ENCODE measurements at regions not wholly inside any gene's neighbourhood (a gene's known extent, or its start where the extent isn't known, plus 50 kb on each side); places are given as distances from the start of the nearest gene placed in this dataset.
"Not testable (repeated sequence)": the region's sequence is repeated elsewhere in the genome, so short reads cannot be mapped to it uniquely, and the experiment has no call there.

DNA sequence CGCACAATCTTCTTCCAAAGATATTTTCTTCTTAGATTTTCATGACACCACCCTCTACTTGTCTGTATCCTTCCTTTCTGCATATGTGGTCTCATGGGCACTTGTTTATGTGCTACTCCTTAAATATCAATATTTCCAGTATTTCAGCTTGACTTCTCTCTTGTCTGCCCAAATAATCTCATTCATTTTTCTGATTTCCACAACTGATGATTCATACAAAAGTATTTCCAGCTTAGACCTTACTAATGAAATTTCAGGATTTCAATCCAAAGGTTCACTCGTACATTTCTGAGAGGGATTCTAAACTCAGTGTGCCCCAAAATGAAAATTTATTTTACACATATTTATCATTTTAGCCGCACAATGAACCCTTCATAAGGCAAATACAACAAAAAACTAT, 928.9 kb upstream of the C9orf72 start:
- FAIRE-seq: no peak
- no peak for DNase-seq (ENCODE audit: insufficient read length, low spot score)
- TF ChIP-seq, protein P1, sequence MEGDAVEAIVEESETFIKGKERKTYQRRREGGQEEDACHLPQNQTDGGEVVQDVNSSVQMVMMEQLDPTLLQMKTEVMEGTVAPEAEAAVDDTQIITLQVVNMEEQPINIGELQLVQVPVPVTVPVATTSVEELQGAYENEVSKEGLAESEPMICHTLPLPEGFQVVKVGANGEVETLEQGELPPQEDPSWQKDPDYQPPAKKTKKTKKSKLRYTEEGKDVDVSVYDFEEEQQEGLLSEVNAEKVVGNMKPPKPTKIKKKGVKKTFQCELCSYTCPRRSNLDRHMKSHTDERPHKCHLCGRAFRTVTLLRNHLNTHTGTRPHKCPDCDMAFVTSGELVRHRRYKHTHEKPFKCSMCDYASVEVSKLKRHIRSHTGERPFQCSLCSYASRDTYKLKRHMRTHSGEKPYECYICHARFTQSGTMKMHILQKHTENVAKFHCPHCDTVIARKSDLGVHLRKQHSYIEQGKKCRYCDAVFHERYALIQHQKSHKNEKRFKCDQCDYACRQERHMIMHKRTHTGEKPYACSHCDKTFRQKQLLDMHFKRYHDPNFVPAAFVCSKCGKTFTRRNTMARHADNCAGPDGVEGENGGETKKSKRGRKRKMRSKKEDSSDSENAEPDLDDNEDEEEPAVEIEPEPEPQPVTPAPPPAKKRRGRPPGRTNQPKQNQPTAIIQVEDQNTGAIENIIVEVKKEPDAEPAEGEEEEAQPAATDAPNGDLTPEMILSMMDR (IDR thresholded peaks at IDR 0.05; ENCODE audit: insufficient read depth, missing control alignments): no peak

DNA sequence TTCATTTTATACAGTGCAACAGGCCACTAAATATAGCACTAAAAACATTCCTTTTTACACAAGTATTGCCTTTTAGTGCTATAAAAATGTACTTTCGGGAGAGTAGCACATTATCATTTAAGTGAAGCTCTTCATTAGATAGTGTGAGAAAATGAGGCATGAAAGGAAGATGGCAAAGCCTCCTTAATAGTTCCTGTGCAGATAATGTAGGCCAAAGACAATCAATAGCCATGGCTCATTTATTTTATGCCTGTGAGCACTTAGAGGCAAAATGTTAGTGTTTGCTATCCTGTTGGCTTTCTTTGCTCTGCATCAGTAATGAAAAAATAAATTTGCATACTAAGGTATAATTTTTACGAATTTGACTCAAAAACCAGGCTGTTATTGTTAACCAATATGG, 929.5 kb upstream of the C9orf72 start:
- no peak for DNase-seq (ENCODE audit: insufficient read length, low spot score)
- no peak for FAIRE-seq
- TF ChIP-seq, protein P1 (IDR thresholded peaks at IDR 0.05; ENCODE audit: insufficient read depth, missing control alignments): no peak

DNA sequence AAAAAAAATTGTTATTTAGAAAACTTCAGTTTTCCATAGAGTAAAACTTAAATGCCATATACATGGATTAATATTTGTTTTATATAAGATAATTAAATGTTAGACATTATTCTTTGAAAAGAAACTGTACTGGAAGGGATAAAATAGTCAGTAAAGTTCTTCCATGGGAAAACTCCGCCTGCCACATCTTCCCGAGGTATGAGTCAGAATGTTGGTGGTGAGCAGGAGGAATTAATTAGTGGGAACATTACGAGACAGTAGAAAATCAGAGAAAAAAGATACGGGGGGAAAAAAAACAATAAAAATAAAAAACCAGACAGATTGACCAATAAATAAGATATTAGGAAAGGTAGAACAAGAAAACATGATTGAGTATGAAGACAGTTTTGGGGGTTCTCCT, 930.3 kb upstream of the C9orf72 start:
- FAIRE-seq (no peak), DNase-seq (ENCODE audit: insufficient read length, low spot score) (no peak)
- TF ChIP-seq, protein P1 (IDR thresholded peaks at IDR 0.05; ENCODE audit: insufficient read depth, missing control alignments): no peak

DNA sequence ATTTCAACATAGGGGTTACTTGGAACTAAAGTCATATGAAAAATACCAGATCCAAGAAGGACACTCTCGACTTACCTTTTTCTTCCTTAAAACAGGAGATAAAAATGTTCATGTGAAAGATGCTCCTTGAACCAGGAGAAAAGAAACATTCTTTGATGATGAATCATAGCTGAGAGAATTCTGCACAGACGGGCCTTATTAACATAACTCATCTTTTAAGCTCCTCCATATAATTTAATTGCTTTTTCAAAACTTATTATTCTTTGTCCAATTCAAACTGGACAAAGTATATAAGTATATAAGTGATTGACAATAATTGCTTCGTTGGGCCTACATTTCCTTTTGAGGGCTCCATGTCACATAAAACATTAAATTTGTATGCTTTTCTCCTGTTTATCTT, 945.2 kb upstream of the C9orf72 start:
- TF ChIP-seq, protein P1 (IDR thresholded peaks at IDR 0.05; ENCODE audit: insufficient read depth, missing control alignments): no peak
- DNase-seq (ENCODE audit: insufficient read length, low spot score): no peak
- FAIRE-seq: no peak

DNA sequence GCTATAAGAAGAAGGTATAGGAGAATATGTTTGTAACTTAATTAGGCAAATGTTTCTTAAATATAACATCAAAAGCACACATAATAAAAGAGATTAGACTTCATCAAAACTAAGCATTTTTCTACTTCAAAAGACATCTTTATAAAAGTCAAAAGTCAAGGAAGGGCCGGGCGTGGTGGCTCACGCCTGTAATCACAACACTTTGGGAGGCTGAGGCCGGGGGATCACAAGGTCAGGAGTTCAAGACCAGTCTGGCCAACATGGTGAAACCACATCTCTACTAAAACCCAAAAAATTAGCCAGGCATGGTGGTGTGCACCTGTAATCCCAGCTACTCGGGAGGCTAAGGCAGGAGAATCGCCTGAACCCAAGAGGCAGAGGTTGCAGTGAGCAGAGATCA, 951.0 kb upstream of the C9orf72 start:
- not testable (repeated sequence) for DNase-seq (ENCODE audit: insufficient read length, low spot score); FAIRE-seq

DNA sequence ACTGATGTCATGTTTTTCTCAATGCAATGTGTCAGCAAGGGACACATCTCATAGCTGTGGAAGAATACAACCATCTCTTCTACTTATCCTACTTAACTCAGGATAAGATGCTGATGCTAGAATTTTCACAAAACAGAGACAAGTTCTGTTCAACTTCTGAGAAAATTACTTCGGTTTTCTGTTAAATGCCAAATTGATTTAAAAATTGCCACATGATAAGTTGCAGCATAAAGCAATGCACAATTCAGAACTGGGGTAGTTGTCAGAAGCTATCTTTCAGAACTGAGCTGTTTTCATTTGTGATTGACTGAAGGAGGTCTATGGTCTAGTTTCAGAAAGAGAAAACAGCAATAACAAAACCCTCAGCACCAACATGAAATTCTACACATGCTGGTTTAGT, 954.8 kb upstream of the C9orf72 start:
- DNase-seq (ENCODE audit: insufficient read length, low spot score) (no peak), FAIRE-seq (no peak)
- TF ChIP-seq, protein P1 (IDR thresholded peaks at IDR 0.05; ENCODE audit: insufficient read depth, missing control alignments): no peak

DNA sequence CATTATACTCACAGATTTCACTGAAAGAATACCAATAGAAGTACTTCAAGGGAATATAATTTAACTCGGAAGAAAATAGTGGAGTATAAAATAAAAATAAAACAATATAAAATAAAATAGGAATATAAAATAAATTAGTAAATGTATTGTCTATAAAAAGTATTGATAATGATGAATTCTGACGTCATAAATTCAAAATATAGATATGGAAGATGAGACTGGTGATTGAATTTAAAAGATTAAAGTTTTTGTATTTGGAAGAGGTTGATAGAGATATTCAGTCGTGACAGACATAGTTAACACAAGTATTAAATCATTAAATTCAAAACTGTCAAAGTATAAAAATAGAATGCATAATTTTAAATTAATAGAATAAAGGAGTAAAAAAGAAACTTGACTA, 964.9 kb upstream of the C9orf72 start:
- FAIRE-seq (no peak), DNase-seq (ENCODE audit: insufficient read length, low spot score) (no peak)
- TF ChIP-seq, protein P1 (IDR thresholded peaks at IDR 0.05; ENCODE audit: insufficient read depth, missing control alignments): no peak

DNA sequence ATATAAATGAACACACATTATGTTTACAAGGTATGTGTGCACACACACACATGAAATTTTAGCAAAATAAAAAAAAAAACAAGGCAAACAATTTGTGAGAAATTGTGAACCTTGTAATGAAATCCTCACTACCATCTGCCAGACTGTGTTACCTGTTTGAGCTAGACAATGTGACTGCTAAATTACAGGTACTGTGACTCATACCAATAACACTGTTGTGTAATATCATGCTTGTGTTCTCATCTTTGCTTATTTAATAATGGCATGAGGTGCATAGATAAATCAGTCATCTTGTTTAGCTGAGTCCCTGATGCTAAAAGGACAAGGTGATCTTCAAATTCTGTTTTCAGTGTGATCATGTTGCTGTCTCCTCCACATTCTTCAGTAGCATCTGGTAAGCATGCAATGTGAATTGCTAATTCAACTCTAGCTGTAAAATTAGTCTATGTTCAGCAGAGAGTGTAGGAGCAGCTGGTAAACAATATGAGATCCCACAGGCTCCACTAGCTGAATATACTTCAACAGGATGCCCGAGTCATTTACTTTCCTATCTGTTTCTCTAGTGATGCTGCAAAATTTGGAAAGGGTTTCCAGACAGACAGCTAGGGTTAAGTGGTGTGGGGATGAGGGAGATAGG, 966.3 kb upstream of the C9orf72 start:
- TF ChIP-seq, protein P1 (IDR thresholded peaks at IDR 0.05; ENCODE audit: insufficient read depth, missing control alignments): no peak
- FAIRE-seq (peak; percentile 68), DNase-seq (ENCODE audit: insufficient read length, low spot score) (no peak)

Measured in D721Med (cell line).